Tongue (tissue), 1 donor: ENCODE measurements at regions not wholly inside any gene's neighbourhood (a gene's known extent, or its start where the extent isn't known, plus 50 kb on each side); places are given as distances from the start of the nearest gene placed in this dataset.

Source experiments
- DNase-seq: peaks from one replicate; pipeline ENCODE4 v3.0.0-alpha.2; 2015

- DNase-seq: no peak
Measured at GRCh38 chr10:44242091-44242490, 142.8 kb downstream of the CXCL12 start.

GRCh38 chr10:44240584-44241205 lies 144.2 kb downstream of the CXCL12 start:
- no peak for DNase-seq

GRCh38 chr10:44238212-44238611 lies 146.7 kb downstream of the CXCL12 start:
- no peak for DNase-seq

GRCh38 chr10:44237364-44238049 lies 147.4 kb downstream of the CXCL12 start:
- no peak for DNase-seq

GRCh38 chr10:44235363-44235762 lies 149.5 kb downstream of the CXCL12 start:
- DNase-seq: no peak

- DNase-seq: peak; percentile 56
Measured at GRCh38 chr10:44234483-44234875, 150.4 kb downstream of the CXCL12 start.

- DNase-seq: peak; percentile 90
Measured at GRCh38 chr10:44233561-44234482, 151.1 kb downstream of the CXCL12 start.

- no peak for DNase-seq
Measured at GRCh38 chr10:44217274-44217820, 167.6 kb downstream of the CXCL12 start.

GRCh38 chr10:44216073-44216472 lies 168.8 kb downstream of the CXCL12 start:
- DNase-seq: no peak

- DNase-seq: no peak
Measured at GRCh38 chr10:44209811-44210210, 175.1 kb downstream of the CXCL12 start.

GRCh38 chr10:44207160-44207559 lies 177.7 kb downstream of the CXCL12 start:
- DNase-seq: no peak

- DNase-seq: no peak
Measured at GRCh38 chr10:44206127-44206818, 178.6 kb downstream of the CXCL12 start.

GRCh38 chr10:44205067-44205466 lies 179.8 kb downstream of the CXCL12 start:
- DNase-seq: no peak

GRCh38 chr10:44203535-44203934 lies 181.4 kb downstream of the CXCL12 start:
- no peak for DNase-seq

- DNase-seq: no peak
Measured at GRCh38 chr10:44202952-44203351, 181.9 kb downstream of the CXCL12 start.

- no peak for DNase-seq
Measured at GRCh38 chr10:44201656-44202055, 183.2 kb downstream of the CXCL12 start.

- DNase-seq: no peak
Measured at GRCh38 chr10:44201011-44201410, 183.9 kb downstream of the CXCL12 start.

- no peak for DNase-seq
Measured at GRCh38 chr10:44199991-44200655, 184.8 kb downstream of the CXCL12 start.

- no peak for DNase-seq
Measured at GRCh38 chr10:44199267-44199666, 185.6 kb downstream of the CXCL12 start.

GRCh38 chr10:44198780-44199097 lies 186.2 kb downstream of the CXCL12 start:
- DNase-seq: no peak

GRCh38 chr10:44198096-44198779 lies 186.7 kb downstream of the CXCL12 start:
- DNase-seq: no peak
